ENCODE measurements at regions not wholly inside any gene's neighbourhood (a gene's known extent, or its start where the extent isn't known, plus 50 kb on each side); places are given as distances from the start of the nearest gene placed in this dataset.

- ATAC-seq (no peak), DNase-seq (no peak)
- 45 to 62% (median 49%) methylated on average over 7 of the region's 7 CpGs for WGBS, 3 donors
Measured at GRCh38 chr15:47872869-47873432, 155.6 kb downstream of the SEMA6D start.

GRCh38 chr15:47876986-47877385 lies 159.7 kb downstream of the SEMA6D start:
- 65 to 69% (median 65%) methylated on average over 5 of the region's 5 CpGs for WGBS, 3 donors
- Histone ChIP-seq H3K4me1 (no peaks in the 10 kb centered on the region), H3K4me3 (no peak overlapping the region), H3K27ac (no peak overlapping the region), H3K27me3 (ENCODE audit: insufficient read depth in 3 of 3, low read length in 2 of 3) (no peaks in the 10 kb centered on the region), H3K36me3 (ENCODE audit: insufficient read depth in 1 of 2, low read depth in 1 of 2) (no peaks in the 10 kb centered on the region), H3K9me3 (no peaks in the 10 kb centered on the region)
- intact Hi-C loops (cut with DNase I), result no loop called here
- TF ChIP-seq CTCF (IDR thresholded peaks at IDR 0.05), result no peak
- ATAC-seq (no peak), DNase-seq (no peak)

More at GRCh38 chr15:47872869-47873432, 155.6 kb downstream of the SEMA6D start:
- Histone ChIP-seq H3K27ac (no peak overlapping the region), H3K36me3 (ENCODE audit: insufficient read depth in 1 of 2, low read depth in 1 of 2) (no peaks in the 10 kb centered on the region), H3K27me3 (ENCODE audit: insufficient read depth in 3 of 3, low read length in 2 of 3) (no peaks in the 10 kb centered on the region), H3K4me1 (no peaks in the 10 kb centered on the region), H3K4me3 (no peak overlapping the region), H3K9me3 (no peaks in the 10 kb centered on the region)
- intact Hi-C loops (cut with DNase I), result no loop called here
- TF ChIP-seq CTCF (IDR thresholded peaks at IDR 0.05), result no peak

- DNase-seq (no peak), ATAC-seq (no peak)
- WGBS, 3 donors, result 52 to 80% (median 58%) methylated on average over 5 of the region's 5 CpGs
- Histone ChIP-seq H3K4me1 (no peaks in the 10 kb centered on the region), H3K27me3 (ENCODE audit: insufficient read depth in 3 of 3, low read length in 2 of 3) (no peaks in the 10 kb centered on the region), H3K36me3 (ENCODE audit: insufficient read depth in 1 of 2, low read depth in 1 of 2) (no peaks in the 10 kb centered on the region), H3K9me3 (no peaks in the 10 kb centered on the region), H3K27ac (no peak overlapping the region), H3K4me3 (no peak overlapping the region)
- no peak for TF ChIP-seq CTCF (IDR thresholded peaks at IDR 0.05)
- intact Hi-C loops (cut with DNase I), result no loop called here
Measured at GRCh38 chr15:47877836-47878235, 160.5 kb downstream of the SEMA6D start.

- no peak for TF ChIP-seq CTCF (IDR thresholded peaks at IDR 0.05)
- ATAC-seq, result no peak
Measured at GRCh38 chr15:47885920-47886319, 168.6 kb downstream of the SEMA6D start.

GRCh38 chr15:47887241-47887800 lies 170.0 kb downstream of the SEMA6D start:
- Histone ChIP-seq H3K27ac (no peak overlapping the region), H3K9me3 (no peaks in the 10 kb centered on the region)
- no peak for DNase-seq

More at GRCh38 chr15:47885920-47886319, 168.6 kb downstream of the SEMA6D start:
- no peak overlapping the region for H3K4me3 ChIP-seq
- WGBS, 3 donors, result 41 to 55% (median 43%) methylated on average over 4 of the region's 4 CpGs
- no peak overlapping the region for H3K27ac ChIP-seq
- H3K27me3 ChIP-seq (ENCODE audit: insufficient read depth in 3 of 3, low read length in 2 of 3), result no peaks in the 10 kb centered on the region
- no peaks in the 10 kb centered on the region for H3K4me1 ChIP-seq
- intact Hi-C loops (cut with DNase I), result no loop called here
- no peak for DNase-seq
- H3K36me3 ChIP-seq (ENCODE audit: insufficient read depth in 1 of 2, low read depth in 1 of 2), result no peaks in the 10 kb centered on the region
- no peaks in the 10 kb centered on the region for H3K9me3 ChIP-seq

More at GRCh38 chr15:47887241-47887800, 170.0 kb downstream of the SEMA6D start:
- H3K4me3 ChIP-seq, result no peak overlapping the region
- no peaks in the 10 kb centered on the region for H3K4me1 ChIP-seq
- WGBS, 3 donors, result 61 to 77% (median 68%) methylated on average over 5 of the region's 5 CpGs
- intact Hi-C loops (cut with DNase I), result no loop called here
- no peak for TF ChIP-seq CTCF (IDR thresholded peaks at IDR 0.05)
- H3K36me3 ChIP-seq (ENCODE audit: insufficient read depth in 1 of 2, low read depth in 1 of 2), result no peaks in the 10 kb centered on the region
- ATAC-seq, result no peak
- H3K27me3 ChIP-seq (ENCODE audit: insufficient read depth in 3 of 3, low read length in 2 of 3), result no peaks in the 10 kb centered on the region

Measured in psoas muscle (tissue), 7 donors.